Psoas muscle (tissue), 7 donors: ENCODE measurements at regions not wholly inside any gene's neighbourhood (a gene's known extent, or its start where the extent isn't known, plus 50 kb on each side); places are given as distances from the start of the nearest gene placed in this dataset.
"Not testable (repeated sequence)": the region's sequence is repeated elsewhere in the genome, so short reads cannot be mapped to it uniquely, and the experiment has no call there.

Experiments used
- ATAC-seq, 4 donors: fragments of 200-7000 bp; cut with Tn5 transposase; one replicate each; pipeline ENCODE4 v1.9.1; 2020; ENCODE audit warnings: moderate library complexity in 3 of 4, mild to moderate bottlenecking in 2 of 4
- DNase-seq, 2 donors: peaks; one replicate each; pipeline ENCODE4 v3.0.0-alpha.2; 2020
- H3K27ac ChIP-seq: fragments of 200-600 bp; one replicate; pipeline ENCODE4 v1.8.0; 2022
- H3K27me3 ChIP-seq, 3 donors: fragments of 200-600 bp in 1 of 3; one replicate each; pipeline versions ENCODE4 v1.6.1 to v1.8.0; 2013 to 2022; ENCODE audit warnings: low read length in 2 of 3, mild to moderate bottlenecking in 2 of 3, moderate library complexity in 1 of 3; ENCODE audit not compliant: insufficient read depth in 3 of 3
- H3K36me3 ChIP-seq, 2 donors: fragments of 200-600 bp in 1 of 2; one replicate each; pipeline versions ENCODE4 v1.6.1 to v1.8.0; 2013 to 2022; ENCODE audit warnings: low read depth in 1 of 2, mild to moderate bottlenecking in 1 of 2, moderate library complexity in 1 of 2; ENCODE audit not compliant: insufficient read depth in 1 of 2
- H3K4me1 ChIP-seq: fragments of 200-600 bp; one replicate; pipeline ENCODE4 v1.8.0; 2022
- H3K4me3 ChIP-seq: fragments of 200-600 bp; one replicate; pipeline ENCODE4 v1.8.0; 2022; ENCODE audit warnings: mild to moderate bottlenecking
- H3K9me3 ChIP-seq: fragments of 200-600 bp; one replicate; pipeline ENCODE4 v1.8.0; 2022
- WGBS, 3 donors: extraction: QIAGEN DNeasy Blood & Tissue Kit; methylation state at CpG; one replicate each; pipeline versions ENCODE4 v1.1.6 to v1.1.7; 2013; 5-methylcytosine and 5-hydroxymethylcytosine counted together
- intact Hi-C, 2 donors: fragments of 100-400 bp; cut with DNase I; formaldehyde crosslinking; loops; one replicate each; pipeline versions ENCODE4 v1.11.0 to v1.14.2; 2022
- TF ChIP-seq, protein P1 (sequence below): fragments of 200-600 bp; IDR thresholded peaks from one replicate; pipeline ENCODE4 v1.8.0; 2022; ENCODE audit warnings: antibody characterized with exemption
- donor health status: healthy with polysubstance abuse.
- donor health status: DM: no; HTN: no; CAD: no; lungs with moderate emphysema.
- donor health status: Bipolar disorder and iron deficiency.
- donor health status: healthy.
- donor health status: DM: yes; HTN: yes; CAD: no.
- donor health status: DM: no; HTN: no; CAD: no.
- donor health status: DM: yes; HTN: yes; CAD: no.

DNA sequence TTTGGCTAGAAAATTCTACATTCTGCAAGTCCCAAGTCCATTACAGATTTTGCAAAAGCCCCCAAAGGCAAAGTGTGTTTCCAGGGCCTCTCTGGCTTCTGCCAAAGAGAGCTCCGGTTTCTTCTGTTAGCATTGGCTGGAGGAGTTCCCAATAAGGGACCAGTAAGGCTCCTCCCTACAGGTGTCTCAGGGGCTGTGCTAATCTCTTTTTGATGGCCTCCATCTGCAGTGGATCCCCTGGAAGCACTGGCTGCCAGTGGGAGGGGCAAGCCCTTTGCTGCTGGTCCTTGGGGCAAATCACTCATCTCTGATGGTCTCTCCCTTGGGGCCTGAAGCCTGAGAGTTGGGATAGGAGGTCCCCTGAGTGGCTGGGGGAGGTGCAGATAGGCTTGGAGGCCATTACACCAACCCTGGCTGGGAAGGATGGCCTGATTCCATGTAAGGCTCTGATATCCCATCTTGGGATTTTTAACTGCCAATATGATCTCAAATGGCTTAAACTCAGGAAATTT, 89.1 kb upstream of the USP24 start:
- Histone ChIP-seq H3K4me3 (no peak overlapping the region), H3K9me3 (no peaks in the 10 kb centered on the region), H3K36me3 (no peaks in the 10 kb centered on the region), H3K27me3 (no peaks in the 10 kb centered on the region), H3K4me1 (no peaks in the 10 kb centered on the region), H3K27ac (no peak overlapping the region)
- intact Hi-C loops: no loop called here
- ATAC-seq (peak in 3 of 4 donors; percentile 42 to 72 (median 45)), DNase-seq (peak; percentile 32 to 80)
- 25 to 33% (median 29%) methylated on average over 1 of the region's 1 CpG for WGBS, 3 donors
- TF ChIP-seq, protein P1, sequence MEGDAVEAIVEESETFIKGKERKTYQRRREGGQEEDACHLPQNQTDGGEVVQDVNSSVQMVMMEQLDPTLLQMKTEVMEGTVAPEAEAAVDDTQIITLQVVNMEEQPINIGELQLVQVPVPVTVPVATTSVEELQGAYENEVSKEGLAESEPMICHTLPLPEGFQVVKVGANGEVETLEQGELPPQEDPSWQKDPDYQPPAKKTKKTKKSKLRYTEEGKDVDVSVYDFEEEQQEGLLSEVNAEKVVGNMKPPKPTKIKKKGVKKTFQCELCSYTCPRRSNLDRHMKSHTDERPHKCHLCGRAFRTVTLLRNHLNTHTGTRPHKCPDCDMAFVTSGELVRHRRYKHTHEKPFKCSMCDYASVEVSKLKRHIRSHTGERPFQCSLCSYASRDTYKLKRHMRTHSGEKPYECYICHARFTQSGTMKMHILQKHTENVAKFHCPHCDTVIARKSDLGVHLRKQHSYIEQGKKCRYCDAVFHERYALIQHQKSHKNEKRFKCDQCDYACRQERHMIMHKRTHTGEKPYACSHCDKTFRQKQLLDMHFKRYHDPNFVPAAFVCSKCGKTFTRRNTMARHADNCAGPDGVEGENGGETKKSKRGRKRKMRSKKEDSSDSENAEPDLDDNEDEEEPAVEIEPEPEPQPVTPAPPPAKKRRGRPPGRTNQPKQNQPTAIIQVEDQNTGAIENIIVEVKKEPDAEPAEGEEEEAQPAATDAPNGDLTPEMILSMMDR: no peak

DNA sequence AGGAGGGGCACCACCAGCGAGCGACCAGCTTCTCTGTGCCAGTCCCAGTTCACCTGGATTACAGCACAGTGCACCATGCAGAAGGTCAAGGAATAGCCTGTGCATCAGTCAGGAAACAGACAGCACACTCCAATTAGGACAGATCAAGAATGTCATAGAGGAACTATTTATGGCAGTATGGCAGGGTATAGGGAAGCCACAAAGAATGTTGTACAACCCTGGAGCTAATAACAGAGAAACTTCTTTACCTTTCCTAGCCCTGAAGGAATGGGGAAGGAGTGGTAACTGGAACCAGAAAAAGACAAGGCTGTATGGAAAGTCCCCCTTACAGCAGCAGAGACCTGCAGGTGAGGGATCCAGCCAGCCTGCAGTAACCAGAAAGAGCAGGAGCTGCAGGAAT, 87.8 kb upstream of the USP24 start:
- TF ChIP-seq, protein P1: no peak
- no peak for DNase-seq
- H3K9me3 ChIP-seq: no peaks in the 10 kb centered on the region
- H3K27ac ChIP-seq: no peak overlapping the region
- no peaks in the 10 kb centered on the region for H3K4me1 ChIP-seq
- no peaks in the 10 kb centered on the region for H3K27me3 ChIP-seq
- H3K36me3 ChIP-seq: no peaks in the 10 kb centered on the region
- no peak for ATAC-seq
- intact Hi-C loops: no loop called here
- H3K4me3 ChIP-seq: no peak overlapping the region
- 96 to 100% (median 98%) methylated on average over 2 of the region's 2 CpGs for WGBS, 3 donors

DNA sequence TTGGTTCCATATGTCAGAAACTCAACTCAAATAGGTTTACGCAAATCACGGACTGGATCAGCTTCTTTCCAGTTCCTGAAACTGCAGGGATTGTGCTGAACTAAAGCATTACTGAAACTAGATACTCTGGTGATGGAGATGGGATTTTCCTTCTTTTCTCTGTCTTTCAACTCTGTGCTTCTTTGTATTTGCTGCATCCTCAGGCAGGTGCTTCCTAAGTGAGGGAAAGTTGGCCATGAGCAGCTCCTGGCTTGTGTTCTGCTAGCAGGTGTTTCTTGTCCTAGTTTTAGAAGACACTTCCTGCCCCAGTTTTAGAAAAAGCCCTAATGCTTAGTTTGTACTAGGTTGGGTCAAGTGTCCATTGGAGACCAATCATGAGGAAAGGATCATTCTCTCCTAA, 86.7 kb upstream of the USP24 start:
- H3K27me3 ChIP-seq: no peaks in the 10 kb centered on the region
- TF ChIP-seq, protein P1: no peak
- no peak for DNase-seq
- H3K4me3 ChIP-seq: no peak overlapping the region
- 80 to 84% (median 81%) methylated on average over 2 of the region's 2 CpGs for WGBS, 3 donors
- intact Hi-C loops: no loop called here
- no peaks in the 10 kb centered on the region for H3K36me3 ChIP-seq
- H3K27ac ChIP-seq: no peak overlapping the region
- H3K9me3 ChIP-seq: no peaks in the 10 kb centered on the region
- ATAC-seq: peak in 1 of 4 donors; percentile 66
- no peaks in the 10 kb centered on the region for H3K4me1 ChIP-seq

DNA sequence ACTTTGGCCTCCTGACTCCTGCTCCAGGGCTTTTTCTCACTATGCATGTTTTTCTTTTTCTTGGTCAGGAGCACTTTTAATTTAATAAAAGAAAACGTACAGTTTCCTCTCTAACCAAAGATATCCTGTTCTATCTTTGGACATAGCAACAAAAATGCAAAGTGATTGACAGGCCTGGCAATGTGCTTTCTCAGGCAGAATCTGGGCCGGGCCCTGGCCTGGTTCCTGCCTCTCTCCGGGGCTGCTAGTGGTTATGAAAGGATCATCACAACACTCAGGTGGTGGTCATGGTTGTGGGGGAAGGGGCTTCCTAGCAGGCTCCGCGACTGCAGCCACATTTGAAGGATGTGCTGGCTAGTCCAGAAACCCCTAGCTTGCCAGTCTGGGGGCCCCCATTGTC, 85.8 kb upstream of the USP24 start:
- Histone ChIP-seq H3K4me1 (no peaks in the 10 kb centered on the region), H3K27me3 (no peaks in the 10 kb centered on the region), H3K4me3 (no peak overlapping the region), H3K36me3 (no peaks in the 10 kb centered on the region), H3K27ac (no peak overlapping the region), H3K9me3 (no peaks in the 10 kb centered on the region)
- intact Hi-C loops: no loop called here
- TF ChIP-seq, protein P1: no peak
- WGBS, 3 donors: 49 to 68% (median 53%) methylated on average over 5 of the region's 5 CpGs
- DNase-seq (no peak), ATAC-seq (no peak)

DNA sequence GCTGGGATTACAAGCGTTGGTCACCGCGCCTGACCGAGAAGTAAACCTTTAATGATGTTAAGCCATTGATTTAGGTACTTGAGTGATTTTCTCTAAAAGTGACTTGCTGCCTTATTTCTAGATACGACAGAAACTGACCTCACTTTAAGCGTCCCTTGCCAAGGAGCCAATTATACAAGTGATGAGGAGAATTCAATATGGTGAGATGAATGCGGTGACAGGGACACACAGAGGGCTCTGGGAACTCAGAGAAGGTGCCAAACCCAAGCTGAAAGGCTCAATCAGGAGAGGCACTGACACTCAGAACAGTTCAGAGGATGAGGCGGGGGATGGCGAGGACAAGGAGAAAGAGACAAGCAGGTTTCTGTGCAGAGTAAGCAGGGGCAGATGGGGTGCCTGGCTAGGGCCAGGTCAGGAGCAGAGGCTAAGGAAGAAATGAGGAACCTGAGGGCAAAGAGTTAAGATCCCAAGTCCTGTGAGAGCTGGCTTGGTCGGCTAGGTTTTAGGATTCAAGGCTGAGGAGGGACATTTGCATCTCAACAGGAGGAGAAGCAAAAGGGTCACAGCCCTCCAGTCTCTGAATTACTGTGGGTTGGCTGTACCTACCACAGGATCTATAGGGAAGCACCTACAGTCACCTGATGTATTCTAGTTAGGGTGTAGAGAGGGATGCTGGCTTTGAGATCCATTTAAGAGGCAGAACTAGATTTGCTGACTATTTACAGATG, 83.2 kb upstream of the USP24 start:
- H3K4me1 ChIP-seq: no peaks in the 10 kb centered on the region
- DNase-seq (no peak), ATAC-seq (no peak)
- TF ChIP-seq, protein P1: no peak
- WGBS, 3 donors: 92 to 93% (median 92%) methylated on average over 10 of the region's 10 CpGs
- no peak overlapping the region for H3K27ac ChIP-seq
- no peaks in the 10 kb centered on the region for H3K9me3 ChIP-seq
- no peaks in the 10 kb centered on the region for H3K27me3 ChIP-seq
- intact Hi-C loops: no loop called here
- no peaks in the 10 kb centered on the region for H3K36me3 ChIP-seq
- no peak overlapping the region for H3K4me3 ChIP-seq

DNA sequence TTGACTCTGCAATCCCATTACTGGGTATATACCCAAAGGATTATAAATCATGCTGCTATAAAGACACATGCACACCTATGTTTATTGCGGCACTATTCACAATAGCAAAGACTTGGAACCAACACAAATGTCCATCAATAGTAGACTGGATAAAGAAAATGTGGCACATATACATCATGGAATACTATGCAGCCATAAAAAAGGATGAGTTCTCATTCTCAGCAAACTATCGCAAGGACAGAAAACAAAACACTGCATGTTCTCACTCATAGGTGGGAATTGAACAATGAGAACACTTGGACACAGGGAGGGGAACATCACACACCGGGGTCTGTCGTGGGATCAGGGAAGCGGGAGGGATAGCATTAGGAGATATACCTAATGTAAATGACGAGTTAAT, 81.1 kb upstream of the USP24 start:
- WGBS, 3 donors: 90 to 99% (median 97%) methylated on average over 5 to 6 of the region's 6 CpGs
- H3K9me3 ChIP-seq, intact Hi-C loops, DNase-seq, ATAC-seq, H3K36me3 ChIP-seq, H3K4me3 ChIP-seq, H3K4me1 ChIP-seq, H3K27me3 ChIP-seq, H3K27ac ChIP-seq: not testable (repeated sequence)
